Peyer's patch (tissue), 4 donors: ENCODE measurements at regions not wholly inside any gene's neighbourhood (a gene's known extent, or its start where the extent isn't known, plus 50 kb on each side); places are given as distances from the start of the nearest gene placed in this dataset.

Source experiments
- DNase-seq, 3 donors: peaks; one replicate each; pipeline ENCODE4 v3.0.0-alpha.2; 2017 to 2019
- H3K27ac ChIP-seq, 4 donors: fragments of 200-600 bp; sonication (generic); one replicate each; pipeline ENCODE4 v1.5.1; 2016 to 2019
- H3K27me3 ChIP-seq, 2 donors: fragments of 200-600 bp; sonication (generic); one replicate each; pipeline ENCODE4 v1.5.1; 2019
- H3K36me3 ChIP-seq, 3 donors: fragments of 200-600 bp; sonication (generic); one replicate each; pipeline ENCODE4 v1.5.1; 2016 to 2019
- H3K4me1 ChIP-seq, 4 donors: fragments of 200-600 bp; sonication (generic); one replicate each; pipeline ENCODE4 v1.5.1; 2016 to 2019
- H3K4me3 ChIP-seq, 4 donors: fragments of 200-600 bp; sonication (generic); 1 replicate in 3 of 4; 2 replicates in 1 of 4; pipeline ENCODE4 v1.5.1; 2016 to 2019; ENCODE audit warnings: mild to moderate bottlenecking in 1 of 4
- H3K9me3 ChIP-seq, 4 donors: fragments of 200-600 bp; sonication (generic); one replicate each; pipeline ENCODE4 v1.5.1; 2016 to 2019; ENCODE audit warnings: mild to moderate bottlenecking in 1 of 4
- POLR2A ChIP-seq, 2 donors: fragments of 450-650 bp; IDR thresholded peaks; one replicate each; pipeline ENCODE4 v1.5.1; 2017; ENCODE audit warnings: antibody characterized with exemption in 2 of 2, mild to moderate bottlenecking in 2 of 2, moderate library complexity in 2 of 2
- TF ChIP-seq, protein P1 (sequence below), 6 experiments: fragments of 450-650 bp in 4 of 6; fragments of 200-600 bp in 2 of 6; sonication (generic) in 1 of 6; IDR thresholded peaks; one replicate each; pipeline ENCODE4 v1.5.1; 2017 to 2019; ENCODE audit warnings: antibody characterized with exemption in 6 of 6, mild to moderate bottlenecking in 3 of 6, moderate library complexity in 1 of 6

DNA sequence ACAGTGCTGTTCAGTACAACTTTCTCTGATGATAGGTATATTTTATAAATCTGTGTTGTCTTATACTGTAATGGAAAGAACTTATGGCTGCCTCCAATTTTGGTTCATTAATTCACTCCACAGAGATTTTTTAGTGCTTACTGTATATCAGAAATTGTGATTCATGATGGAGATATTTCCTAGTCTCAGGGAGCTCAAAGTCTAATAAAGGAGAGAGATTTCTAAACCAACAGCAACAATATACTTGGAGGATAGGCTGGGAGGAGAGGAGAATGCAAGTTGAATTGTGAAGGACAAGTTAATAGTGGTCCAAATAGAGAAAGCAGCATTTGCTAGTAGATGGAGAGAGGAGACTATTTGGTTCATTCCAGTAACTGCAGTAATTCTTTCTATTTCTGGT is 63.5 kb downstream of the TANC2 start:
- no peak for DNase-seq
- H3K27me3 ChIP-seq = no peaks in the 10 kb centered on the region
- TF ChIP-seq POLR2A (IDR thresholded peaks at IDR 0.05) = no peak
- TF ChIP-seq, protein P1, sequence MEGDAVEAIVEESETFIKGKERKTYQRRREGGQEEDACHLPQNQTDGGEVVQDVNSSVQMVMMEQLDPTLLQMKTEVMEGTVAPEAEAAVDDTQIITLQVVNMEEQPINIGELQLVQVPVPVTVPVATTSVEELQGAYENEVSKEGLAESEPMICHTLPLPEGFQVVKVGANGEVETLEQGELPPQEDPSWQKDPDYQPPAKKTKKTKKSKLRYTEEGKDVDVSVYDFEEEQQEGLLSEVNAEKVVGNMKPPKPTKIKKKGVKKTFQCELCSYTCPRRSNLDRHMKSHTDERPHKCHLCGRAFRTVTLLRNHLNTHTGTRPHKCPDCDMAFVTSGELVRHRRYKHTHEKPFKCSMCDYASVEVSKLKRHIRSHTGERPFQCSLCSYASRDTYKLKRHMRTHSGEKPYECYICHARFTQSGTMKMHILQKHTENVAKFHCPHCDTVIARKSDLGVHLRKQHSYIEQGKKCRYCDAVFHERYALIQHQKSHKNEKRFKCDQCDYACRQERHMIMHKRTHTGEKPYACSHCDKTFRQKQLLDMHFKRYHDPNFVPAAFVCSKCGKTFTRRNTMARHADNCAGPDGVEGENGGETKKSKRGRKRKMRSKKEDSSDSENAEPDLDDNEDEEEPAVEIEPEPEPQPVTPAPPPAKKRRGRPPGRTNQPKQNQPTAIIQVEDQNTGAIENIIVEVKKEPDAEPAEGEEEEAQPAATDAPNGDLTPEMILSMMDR (IDR thresholded peaks at IDR 0.05) = no peak
- H3K4me1 ChIP-seq = no peaks in the 10 kb centered on the region
- no peak overlapping the region for H3K4me3 ChIP-seq
- H3K36me3 ChIP-seq = no peaks in the 10 kb centered on the region
- no peaks in the 10 kb centered on the region for H3K9me3 ChIP-seq
- H3K27ac ChIP-seq = no peak overlapping the region

DNA sequence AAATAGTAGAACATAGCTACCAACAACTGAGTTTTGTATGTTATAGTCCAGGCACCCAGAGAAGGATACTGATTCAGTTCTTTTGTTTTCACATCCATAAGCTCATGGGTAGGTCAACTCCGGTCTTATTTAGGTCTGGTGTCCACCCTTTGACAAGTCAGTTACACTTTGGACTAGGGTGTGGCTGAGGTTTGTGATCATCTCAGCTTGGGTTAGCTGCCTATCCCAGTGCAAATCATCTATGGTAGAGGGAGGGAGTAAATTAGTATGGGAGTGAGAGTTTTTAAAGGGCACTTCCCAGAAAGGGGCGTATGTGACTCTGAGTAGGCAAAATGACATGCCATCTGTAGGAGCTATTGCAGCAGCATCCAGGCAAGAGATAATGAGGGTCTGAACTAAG is 66.1 kb downstream of the TANC2 start:
- Histone ChIP-seq H3K4me3 (no peak overlapping the region), H3K9me3 (no peaks in the 10 kb centered on the region), H3K27me3 (no peaks in the 10 kb centered on the region), H3K27ac (no peak overlapping the region), H3K36me3 (no peaks in the 10 kb centered on the region), H3K4me1 (no peaks in the 10 kb centered on the region)
- TF ChIP-seq, protein P1 (IDR thresholded peaks at IDR 0.05) = no peak
- TF ChIP-seq POLR2A (IDR thresholded peaks at IDR 0.05) = no peak
- DNase-seq = no peak

DNA sequence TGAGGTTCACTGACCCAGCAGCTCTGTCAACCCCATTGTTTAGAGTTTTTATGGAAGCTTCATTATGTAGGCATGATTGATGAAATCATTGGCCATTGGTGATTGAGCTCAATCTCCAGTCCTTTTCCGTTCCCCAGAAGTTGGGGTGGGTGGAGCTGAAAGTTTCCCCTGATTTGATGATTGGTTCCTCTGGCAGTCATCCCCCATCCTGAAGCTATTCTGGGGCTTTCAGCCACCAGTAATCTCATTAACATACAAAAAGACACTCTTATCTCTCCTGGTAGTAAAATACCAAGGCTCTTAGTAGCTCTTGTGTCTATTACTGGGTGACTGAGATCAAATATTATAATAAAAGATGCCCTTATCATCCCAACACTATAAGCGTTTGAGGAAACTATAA is 67.1 kb downstream of the TANC2 start:
- H3K4me1 ChIP-seq = no peaks in the 10 kb centered on the region
- no peaks in the 10 kb centered on the region for H3K27me3 ChIP-seq
- no peaks in the 10 kb centered on the region for H3K36me3 ChIP-seq
- no peak for DNase-seq
- no peaks in the 10 kb centered on the region for H3K9me3 ChIP-seq
- TF ChIP-seq, protein P1 (IDR thresholded peaks at IDR 0.05) = no peak
- no peak for TF ChIP-seq POLR2A (IDR thresholded peaks at IDR 0.05)
- H3K4me3 ChIP-seq = no peak overlapping the region
- no peak overlapping the region for H3K27ac ChIP-seq

DNA sequence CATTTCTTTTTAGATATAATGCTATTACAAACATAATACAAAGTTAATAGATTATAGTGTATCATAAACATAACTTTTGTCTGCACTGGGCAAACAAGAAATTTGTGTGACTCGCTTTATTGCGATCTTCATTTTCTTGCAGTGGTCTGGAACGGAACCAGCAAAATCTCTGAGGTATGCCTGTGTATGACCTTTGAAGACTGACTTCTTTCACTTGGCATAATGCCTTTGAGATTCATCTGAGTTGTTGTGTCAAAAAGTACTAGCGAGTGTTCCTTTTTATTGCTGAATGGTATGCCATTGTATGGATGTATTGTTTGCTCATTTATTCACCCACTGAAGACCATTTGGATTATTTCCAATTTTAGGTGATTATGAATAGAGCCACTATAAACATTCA is 69.2 kb downstream of the TANC2 start:
- no peaks in the 10 kb centered on the region for H3K9me3 ChIP-seq
- DNase-seq = no peak
- no peak for TF ChIP-seq POLR2A (IDR thresholded peaks at IDR 0.05)
- TF ChIP-seq, protein P1 (IDR thresholded peaks at IDR 0.05) = no peak
- no peak overlapping the region for H3K27ac ChIP-seq
- no peak overlapping the region for H3K4me3 ChIP-seq
- H3K36me3 ChIP-seq = no peaks in the 10 kb centered on the region
- no peaks in the 10 kb centered on the region for H3K27me3 ChIP-seq
- H3K4me1 ChIP-seq = no peaks in the 10 kb centered on the region

DNA sequence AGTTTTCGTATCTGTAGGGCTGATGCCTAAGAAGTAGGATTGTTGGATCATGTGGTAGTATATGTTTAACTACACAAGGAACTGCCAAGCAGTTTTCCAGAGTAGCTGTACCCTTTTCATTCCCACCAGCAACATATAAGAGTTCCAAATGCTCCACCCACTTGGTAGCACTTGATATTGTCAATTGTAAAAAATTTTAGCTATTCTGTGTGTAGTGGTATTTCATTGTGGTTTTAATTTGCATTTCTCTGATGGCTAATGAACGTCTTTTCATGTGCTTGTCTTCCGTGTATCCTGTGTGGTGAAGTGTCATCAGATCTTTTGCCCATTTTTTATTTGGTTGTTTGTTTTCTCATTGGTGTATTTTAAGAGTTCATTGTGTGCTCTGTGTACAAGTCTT is 69.7 kb downstream of the TANC2 start:
- DNase-seq = no peak
- no peaks in the 10 kb centered on the region for H3K4me1 ChIP-seq
- H3K36me3 ChIP-seq = no peaks in the 10 kb centered on the region
- H3K4me3 ChIP-seq = no peak overlapping the region
- H3K27ac ChIP-seq = no peak overlapping the region
- no peaks in the 10 kb centered on the region for H3K9me3 ChIP-seq
- no peaks in the 10 kb centered on the region for H3K27me3 ChIP-seq
- TF ChIP-seq POLR2A (IDR thresholded peaks at IDR 0.05) = no peak
- TF ChIP-seq, protein P1 (IDR thresholded peaks at IDR 0.05) = no peak

DNA sequence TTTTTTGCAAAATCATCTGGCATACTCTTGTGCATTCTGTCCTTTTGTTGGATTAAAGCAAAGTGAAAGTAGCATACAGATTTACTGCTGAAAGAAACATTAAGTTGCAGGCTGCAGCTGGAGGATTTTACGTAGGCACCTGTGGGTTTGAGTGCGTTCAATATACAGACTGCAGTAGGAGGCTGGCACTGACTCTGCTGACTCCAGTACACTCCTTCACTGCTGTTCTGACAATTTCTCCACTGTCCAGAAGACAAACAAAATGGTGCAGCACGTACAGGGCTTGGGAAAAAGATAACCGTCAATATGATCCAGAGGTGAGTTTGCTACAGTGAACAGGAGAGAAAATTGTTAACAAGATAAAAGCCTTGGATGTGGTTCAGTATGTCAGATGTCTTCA is 73.3 kb downstream of the TANC2 start:
- Histone ChIP-seq H3K9me3 (no peaks in the 10 kb centered on the region), H3K4me3 (no peak overlapping the region), H3K4me1 (no peaks in the 10 kb centered on the region), H3K27ac (no peak overlapping the region), H3K27me3 (no peaks in the 10 kb centered on the region), H3K36me3 (no peaks in the 10 kb centered on the region)
- TF ChIP-seq, protein P1 (IDR thresholded peaks at IDR 0.05) = no peak
- TF ChIP-seq POLR2A (IDR thresholded peaks at IDR 0.05) = no peak
- DNase-seq = no peak
